Spleen (tissue), 11 donors: ENCODE measurements at regions not wholly inside any gene's neighbourhood (a gene's known extent, or its start where the extent isn't known, plus 50 kb on each side); places are given as distances from the start of the nearest gene placed in this dataset.

Source experiments
- DNase-seq: peaks from one replicate; pipeline ENCODE4 v3.0.0-alpha.2; 2020
- H3K27ac ChIP-seq, 8 donors: fragments of 200-600 bp; sonication (generic) in 7 of 8; 1 replicate in 4 of 8; 2 replicates in 4 of 8; pipeline versions ENCODE4 v1.5.0 to v1.8.0; 2016 to 2021; ENCODE audit warnings: inconsistent platforms in 4 of 8, mild to moderate bottlenecking in 4 of 8, moderate library complexity in 1 of 8
- H3K27me3 ChIP-seq, 7 donors: fragments of 200-600 bp; sonication (generic) in 6 of 7; replicated peaks in 1 of 7; 1 replicate in 4 of 7; 2 replicates in 3 of 7; pipeline versions ENCODE4 v1.5.0 to v1.8.0; 2016 to 2021; ENCODE audit warnings: inconsistent platforms in 3 of 7, mild to moderate bottlenecking in 1 of 7
- H3K36me3 ChIP-seq, 6 donors: fragments of 200-600 bp; sonication (generic) in 5 of 6; 1 replicate in 4 of 6; 2 replicates in 2 of 6; pipeline versions ENCODE4 v1.5.0 to v1.8.0; 2016 to 2021; ENCODE audit warnings: inconsistent platforms in 2 of 6
- H3K4me1 ChIP-seq, 6 donors: fragments of 200-600 bp; sonication (generic) in 5 of 6; 1 replicate in 3 of 6; 2 replicates in 3 of 6; pipeline versions ENCODE4 v1.5.0 to v1.8.0; 2016 to 2021; ENCODE audit warnings: inconsistent platforms in 3 of 6
- H3K4me3 ChIP-seq, 8 donors: fragments of 200-600 bp; sonication (generic) in 7 of 8; 1 replicate in 4 of 8; 2 replicates in 4 of 8; pipeline versions ENCODE4 v1.5.0 to v1.8.0; 2016 to 2021; ENCODE audit warnings: inconsistent platforms in 4 of 8, mild to moderate bottlenecking in 4 of 8, moderate library complexity in 2 of 8
- H3K9me3 ChIP-seq, 8 donors: fragments of 200-600 bp; sonication (generic) in 7 of 8; 1 replicate in 4 of 8; 2 replicates in 4 of 8; pipeline versions ENCODE4 v1.5.0 to v1.8.0; 2016 to 2021; ENCODE audit warnings: inconsistent platforms in 4 of 8
- POLR2A ChIP-seq, 3 donors: fragments of 450-650 bp; IDR thresholded peaks; one replicate each; pipeline ENCODE4 v1.5.1; 2017; ENCODE audit warnings: antibody characterized with exemption in 3 of 3, mild to moderate bottlenecking in 1 of 3
- POLR2AphosphoS5 ChIP-seq, 3 donors: sonication (generic); formaldehyde crosslinking; IDR thresholded peaks; one replicate each; pipeline ENCODE4 v1.5.1; 2017; ENCODE audit warnings: antibody characterized with exemption in 3 of 3
- WGBS, 5 donors: extraction: QIAGEN DNeasy Blood & Tissue Kit in 3 of 5; methylation state at CpG; one replicate each; pipeline versions ENCODE4 v1.1.5 to v1.1.7; 2013 to 2018; 5-methylcytosine and 5-hydroxymethylcytosine counted together
- intact Hi-C: fragments of 100-400 bp; cut with DNase I; formaldehyde crosslinking; loops from one replicate; pipeline ENCODE4 v1.15.0; 2023; ENCODE audit warnings: low total_unique reads
- TF ChIP-seq, protein P1 (sequence below), 11 experiments: fragments of 200-600 bp in 7 of 11; fragments of 450-650 bp in 4 of 11; sonication (generic) in 4 of 11; IDR thresholded peaks in 8 of 11; conservative IDR thresholded peaks in 3 of 11; 1 replicate in 7 of 11; 2 replicates in 4 of 11; pipeline versions ENCODE4 v1.4.0 to v1.8.0; 2016 to 2021; ENCODE audit warnings: antibody characterized with exemption in 11 of 11, inconsistent platforms in 4 of 11, mild to moderate bottlenecking in 1 of 11
- donor health status: healthy with polysubstance abuse.
- donor health status: DM: no; HTN: no; CAD: no; lungs with moderate emphysema.
- donor health status: DM: no; HTN: no; CAD: no.
- donor health status: Bipolar disorder and iron deficiency.
- donor health status: healthy.
- donor health status: DM: no; HTN: no; CAD: no.
- donor health status: DM: yes; HTN: yes; CAD: no.

DNA sequence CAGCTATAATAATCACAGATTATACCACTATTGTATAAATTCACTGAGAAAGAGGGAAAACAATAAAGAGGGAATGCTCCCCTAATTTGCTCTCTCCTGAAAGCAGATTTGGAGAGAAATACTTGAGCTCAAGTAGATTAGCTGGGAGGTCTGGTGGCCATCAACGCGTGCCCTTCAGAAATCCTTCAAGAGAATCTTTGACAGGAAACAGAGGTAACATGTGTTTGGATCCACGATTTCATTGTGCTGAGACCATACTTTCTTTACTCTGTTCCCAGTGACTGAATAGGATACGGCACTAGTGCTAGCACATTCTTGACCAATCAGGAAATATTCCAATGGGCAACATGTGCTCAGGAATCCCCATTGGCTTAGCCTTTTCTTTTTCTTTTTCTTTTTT lies 1395.3 kb downstream of the RAPGEF2 start:
- DNase-seq, result no peak
- Histone ChIP-seq H3K9me3 (peaks cover 0 to 9% (median 2%) of the 10 kb centered on the region in 8 donors), H3K27me3 (no peaks in the 10 kb centered on the region), H3K4me3 (no peak overlapping the region), H3K27ac (no peak overlapping the region), H3K36me3 (no peaks in the 10 kb centered on the region), H3K4me1 (no peaks in the 10 kb centered on the region)
- TF ChIP-seq, protein P1, sequence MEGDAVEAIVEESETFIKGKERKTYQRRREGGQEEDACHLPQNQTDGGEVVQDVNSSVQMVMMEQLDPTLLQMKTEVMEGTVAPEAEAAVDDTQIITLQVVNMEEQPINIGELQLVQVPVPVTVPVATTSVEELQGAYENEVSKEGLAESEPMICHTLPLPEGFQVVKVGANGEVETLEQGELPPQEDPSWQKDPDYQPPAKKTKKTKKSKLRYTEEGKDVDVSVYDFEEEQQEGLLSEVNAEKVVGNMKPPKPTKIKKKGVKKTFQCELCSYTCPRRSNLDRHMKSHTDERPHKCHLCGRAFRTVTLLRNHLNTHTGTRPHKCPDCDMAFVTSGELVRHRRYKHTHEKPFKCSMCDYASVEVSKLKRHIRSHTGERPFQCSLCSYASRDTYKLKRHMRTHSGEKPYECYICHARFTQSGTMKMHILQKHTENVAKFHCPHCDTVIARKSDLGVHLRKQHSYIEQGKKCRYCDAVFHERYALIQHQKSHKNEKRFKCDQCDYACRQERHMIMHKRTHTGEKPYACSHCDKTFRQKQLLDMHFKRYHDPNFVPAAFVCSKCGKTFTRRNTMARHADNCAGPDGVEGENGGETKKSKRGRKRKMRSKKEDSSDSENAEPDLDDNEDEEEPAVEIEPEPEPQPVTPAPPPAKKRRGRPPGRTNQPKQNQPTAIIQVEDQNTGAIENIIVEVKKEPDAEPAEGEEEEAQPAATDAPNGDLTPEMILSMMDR (IDR thresholded peaks at IDR 0.05 in 8 of 11, conservative IDR thresholded peaks at IDR 0.05 in 3 of 11), result no peak
- no peak for TF ChIP-seq POLR2AphosphoS5 (IDR thresholded peaks at IDR 0.05)
- no peak for TF ChIP-seq POLR2A (IDR thresholded peaks at IDR 0.05)
- WGBS, 5 donors, result 75 to 86% (median 79%) methylated on average over 4 of the region's 4 CpGs
- intact Hi-C loops, result no loop called here

DNA sequence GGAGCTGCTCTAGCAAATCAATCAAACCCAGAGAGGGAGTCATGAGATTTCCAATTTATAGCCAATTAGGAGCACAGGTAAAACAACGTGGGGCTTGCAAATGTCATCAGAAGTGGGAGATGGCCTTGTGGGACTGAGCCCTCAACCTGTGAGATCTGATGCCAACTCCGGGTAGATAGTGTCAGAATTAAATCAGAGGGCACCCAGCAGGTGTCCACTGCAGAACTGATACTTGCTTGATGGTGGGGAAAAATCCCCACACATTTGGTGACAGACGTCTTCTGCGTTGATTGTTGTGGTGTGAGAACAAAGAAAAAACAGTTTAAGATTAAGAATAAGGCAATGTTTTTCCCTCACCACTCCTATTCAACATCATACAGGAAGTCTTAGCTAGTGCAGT lies 1402.8 kb downstream of the RAPGEF2 start:
- H3K27ac ChIP-seq, result no peak overlapping the region
- WGBS, 5 donors, result 75 to 86% (median 78%) methylated on average over 4 of the region's 4 CpGs
- intact Hi-C loops, result no loop called here
- no peaks in the 10 kb centered on the region for H3K4me1 ChIP-seq
- DNase-seq, result no peak
- H3K4me3 ChIP-seq, result no peak overlapping the region
- TF ChIP-seq POLR2AphosphoS5 (IDR thresholded peaks at IDR 0.05), result no peak
- TF ChIP-seq, protein P1 (IDR thresholded peaks at IDR 0.05 in 8 of 11, conservative IDR thresholded peaks at IDR 0.05 in 3 of 11), result no peak
- TF ChIP-seq POLR2A (IDR thresholded peaks at IDR 0.05), result no peak
- no peaks in the 10 kb centered on the region for H3K9me3 ChIP-seq
- no peaks in the 10 kb centered on the region for H3K36me3 ChIP-seq
- no peaks in the 10 kb centered on the region for H3K27me3 ChIP-seq

DNA sequence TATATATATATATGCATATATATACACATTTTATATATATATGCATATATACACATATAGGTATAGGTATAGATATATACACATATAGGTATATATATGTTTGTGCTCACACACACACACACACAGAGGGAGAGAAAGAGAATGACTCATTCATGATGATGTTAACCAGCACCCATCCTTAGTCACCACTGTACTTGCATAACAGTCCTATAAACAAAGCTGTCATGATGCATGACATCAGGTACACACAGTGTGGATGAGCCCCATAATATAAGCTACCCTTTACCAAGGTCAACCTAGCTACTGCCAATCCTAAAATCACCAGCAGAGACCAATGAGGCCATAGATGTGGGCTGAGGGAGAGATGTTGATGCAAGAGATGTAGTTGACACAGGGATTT lies 1408.0 kb downstream of the RAPGEF2 start:
- Histone ChIP-seq H3K4me1 (no peaks in the 10 kb centered on the region), H3K27ac (no peak overlapping the region), H3K27me3 (no peaks in the 10 kb centered on the region), H3K36me3 (no peaks in the 10 kb centered on the region), H3K4me3 (no peak overlapping the region), H3K9me3 (peaks cover 0 to 5% (median 0%) of the 10 kb centered on the region in 8 donors)
- no peak for DNase-seq
- TF ChIP-seq, protein P1 (IDR thresholded peaks at IDR 0.05 in 8 of 11, conservative IDR thresholded peaks at IDR 0.05 in 3 of 11), result no peak
- TF ChIP-seq POLR2A (IDR thresholded peaks at IDR 0.05) (no peak), POLR2AphosphoS5 (IDR thresholded peaks at IDR 0.05) (no peak)
- intact Hi-C loops, result no loop called here

DNA sequence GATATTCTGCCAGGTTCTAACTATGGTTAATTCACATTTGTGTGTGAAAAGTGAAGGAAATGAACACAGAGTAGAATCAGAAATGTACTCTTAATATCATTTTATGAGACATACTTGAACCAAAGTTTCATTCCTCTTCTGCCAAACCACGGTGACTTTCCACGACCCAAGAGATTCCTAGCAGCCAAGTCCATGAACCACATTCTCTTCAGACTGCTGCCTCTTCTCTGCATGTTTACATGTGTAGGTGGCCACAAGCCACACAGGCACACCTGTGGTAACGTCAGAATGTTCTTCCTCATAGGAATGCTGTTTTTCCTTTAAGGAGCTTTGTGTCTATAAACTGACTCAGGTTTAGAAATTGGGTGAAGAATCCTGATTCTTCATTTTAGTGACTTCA lies 1411.2 kb downstream of the RAPGEF2 start:
- Histone ChIP-seq H3K9me3 (peaks cover 0 to 6% (median 4%) of the 10 kb centered on the region in 8 donors), H3K27ac (no peak overlapping the region), H3K27me3 (no peaks in the 10 kb centered on the region), H3K4me3 (no peak overlapping the region), H3K4me1 (no peaks in the 10 kb centered on the region), H3K36me3 (no peaks in the 10 kb centered on the region)
- TF ChIP-seq POLR2AphosphoS5 (IDR thresholded peaks at IDR 0.05), result no peak
- TF ChIP-seq POLR2A (IDR thresholded peaks at IDR 0.05), result no peak
- TF ChIP-seq, protein P1 (IDR thresholded peaks at IDR 0.05 in 8 of 11, conservative IDR thresholded peaks at IDR 0.05 in 3 of 11), result no peak
- 62 to 78% (median 73%) methylated on average over 3 of the region's 3 CpGs for WGBS, 5 donors
- DNase-seq, result no peak
- intact Hi-C loops, result no loop called here
